H9 (cell line): ENCODE measurements at regions not wholly inside any gene's neighbourhood (a gene's known extent, or its start where the extent isn't known, plus 50 kb on each side); places are given as distances from the start of the nearest gene placed in this dataset.

Source experiments
- DNase-seq: peaks from one replicate; pipeline ENCODE4 v3.0.0-alpha.2; 2017
- H2AFZ ChIP-seq: one replicate; pipeline ENCODE4 v1.6.1; 2013; ENCODE audit warnings: mild to moderate bottlenecking, low read length, control low read depth, moderate library complexity
- H2AK5ac ChIP-seq: 2 replicates; pipeline ENCODE4 v1.6.1; 2013; ENCODE audit warnings: low read length, control low read depth, mixed read lengths; ENCODE audit not compliant: insufficient read length
- H2BK120ac ChIP-seq: one replicate; pipeline ENCODE4 v1.6.1; 2013; ENCODE audit warnings: low read depth, mild to moderate bottlenecking, low read length, control low read depth, inconsistent platforms; ENCODE audit not compliant: poor library complexity, severe bottlenecking
- H2BK12ac ChIP-seq: 2 replicates; pipeline ENCODE4 v1.6.1; 2013; ENCODE audit warnings: low read length, control low read depth, mixed read lengths, low read depth; ENCODE audit not compliant: insufficient read length
- H2BK15ac ChIP-seq: 2 replicates; pipeline ENCODE4 v1.6.1; 2013; ENCODE audit warnings: low read depth, low read length, control low read depth
- H2BK20ac ChIP-seq: one replicate; pipeline ENCODE4 v1.6.1; 2013; ENCODE audit warnings: low read depth, mild to moderate bottlenecking, low read length, control low read depth, inconsistent platforms; ENCODE audit not compliant: poor library complexity, severe bottlenecking
- H2BK5ac ChIP-seq: 2 replicates; pipeline ENCODE4 v1.6.1; 2013; ENCODE audit warnings: low read length, control low read depth, mixed read lengths; ENCODE audit not compliant: insufficient read length
- H3K14ac ChIP-seq: 2 replicates; pipeline ENCODE4 v1.6.1; 2013; ENCODE audit warnings: low read length, control low read depth; ENCODE audit not compliant: insufficient read depth
- H3K18ac ChIP-seq: 2 replicates; pipeline ENCODE4 v1.6.1; 2013; ENCODE audit warnings: low read depth, mild to moderate bottlenecking, mixed read lengths, low read length, control low read depth; ENCODE audit not compliant: insufficient read length
- H3K23ac ChIP-seq: 2 replicates; pipeline ENCODE4 v1.6.1; 2013; ENCODE audit warnings: low read length, control low read depth, mixed read lengths, low read depth; ENCODE audit not compliant: insufficient read length
- H3K23me2 ChIP-seq: 2 replicates; pipeline ENCODE4 v1.6.1; 2013; ENCODE audit warnings: low read depth, mild to moderate bottlenecking, mixed read lengths, low read length, control low read depth; ENCODE audit not compliant: insufficient read length, poor library complexity, severe bottlenecking
- H3K27ac ChIP-seq: 2 replicates; pipeline ENCODE4 v1.5.1; 2013; ENCODE audit warnings: low read length, control low read depth, mixed read lengths, low read depth; ENCODE audit not compliant: insufficient read length
- H3K27me3 ChIP-seq: 2 replicates; pipeline ENCODE4 v1.6.1; 2013; ENCODE audit warnings: low read length, control low read depth, inconsistent platforms; ENCODE audit not compliant: insufficient read depth
- H3K4ac ChIP-seq: 2 replicates; pipeline ENCODE4 v1.6.1; 2013; ENCODE audit warnings: low read depth, mild to moderate bottlenecking, control low read depth, inconsistent platforms, low read length, moderate library complexity
- H3K4me1 ChIP-seq: 2 replicates; pipeline ENCODE4 v1.6.1; 2013; ENCODE audit warnings: low read length, control low read depth, inconsistent platforms; ENCODE audit not compliant: insufficient read depth
- H3K4me2 ChIP-seq: 2 replicates; pipeline ENCODE4 v1.6.1; 2013; ENCODE audit warnings: low read length, control low read depth, mixed read lengths; ENCODE audit not compliant: insufficient read length, insufficient read depth
- H3K56ac ChIP-seq: 2 replicates; pipeline ENCODE4 v1.6.1; 2013; ENCODE audit warnings: low read depth, mild to moderate bottlenecking, mixed read lengths, low read length, control low read depth; ENCODE audit not compliant: insufficient read length
- H3K79me1 ChIP-seq: 2 replicates; pipeline ENCODE4 v1.6.1; 2013; ENCODE audit warnings: low read depth, mild to moderate bottlenecking, moderate library complexity, low read length, control low read depth, inconsistent platforms; ENCODE audit not compliant: insufficient read depth, poor library complexity, severe bottlenecking
- H3K79me2 ChIP-seq: 2 replicates; pipeline ENCODE4 v1.6.1; 2013; ENCODE audit warnings: low read length, control low read depth, inconsistent platforms; ENCODE audit not compliant: insufficient read depth
- H3K9ac ChIP-seq: 2 replicates; pipeline ENCODE4 v1.6.1; 2013; ENCODE audit warnings: low read length, control low read depth, mixed read lengths; ENCODE audit not compliant: insufficient read length; ENCODE audit errors: extremely low read depth
- H3K9me3 ChIP-seq: one replicate; pipeline ENCODE4 v1.6.1; 2013; ENCODE audit warnings: low read depth, low read length, inconsistent platforms; ENCODE audit not compliant: control insufficient read depth
- H3T11ph ChIP-seq: one replicate; pipeline ENCODE4 v1.6.1; 2013; ENCODE audit warnings: mild to moderate bottlenecking, low read length, control low read depth, inconsistent platforms
- H4K20me1 ChIP-seq: one replicate; pipeline ENCODE4 v1.6.1; 2013; ENCODE audit not compliant: control insufficient read depth, insufficient read length, insufficient read depth
- H4K5ac ChIP-seq: 2 replicates; pipeline ENCODE4 v1.6.1; 2013; ENCODE audit warnings: low read depth, mild to moderate bottlenecking, mixed read lengths, low read length, control low read depth; ENCODE audit not compliant: insufficient read length
- H4K8ac ChIP-seq: replicated peaks from 2 replicates; pipeline ENCODE4 v1.6.1; 2013; ENCODE audit warnings: low read length, control low read depth, mixed read lengths, low read depth; ENCODE audit not compliant: insufficient read length
- H4K91ac ChIP-seq: 2 replicates; pipeline ENCODE4 v1.6.1; 2013; ENCODE audit warnings: low read depth, mild to moderate bottlenecking, moderate library complexity, mixed read lengths, low read length, control low read depth; ENCODE audit not compliant: insufficient read length
- H3K27ac Mint-ChIP-seq, 3 experiments: 2 replicates in 2 of 3; 3 replicates in 1 of 3; pipeline ENCODE4 v1.8.0; 2020 to 2021; ENCODE audit warnings: mixed read lengths in 3 of 3, mild to moderate bottlenecking in 1 of 3, moderate library complexity in 1 of 3
- H3K27me3 Mint-ChIP-seq: 2 replicates; pipeline ENCODE4 v1.8.0; 2021; ENCODE audit warnings: low read depth, mild to moderate bottlenecking, moderate library complexity, mixed read lengths
- H3K36me3 Mint-ChIP-seq, 3 experiments: 2 replicates in 2 of 3; 3 replicates in 1 of 3; pipeline ENCODE4 v1.8.0; 2020 to 2021; ENCODE audit warnings: low read depth in 3 of 3, mixed read lengths in 3 of 3; ENCODE audit not compliant: insufficient read depth in 1 of 3
- H3K4me1 Mint-ChIP-seq, 2 experiments: 2 replicates each; pipeline ENCODE4 v1.8.0; 2020; ENCODE audit warnings: mixed read lengths in 2 of 2
- H3K4me3 Mint-ChIP-seq, 2 experiments: 2 replicates in 1 of 2; 3 replicates in 1 of 2; pipeline ENCODE4 v1.8.0; 2020 to 2021; ENCODE audit warnings: mild to moderate bottlenecking in 2 of 2, mixed read lengths in 2 of 2, moderate library complexity in 1 of 2
- H3K9me3 Mint-ChIP-seq, 2 experiments: 2 replicates in 1 of 2; 3 replicates in 1 of 2; pipeline ENCODE4 v1.8.0; 2020; ENCODE audit warnings: mild to moderate bottlenecking in 2 of 2, mixed read lengths in 2 of 2, moderate library complexity in 1 of 2
- TF ChIP-seq, protein P1 (sequence below): fragments of 200-600 bp; sonication (generic); conservative IDR thresholded peaks from 3 replicates; pipeline ENCODE4 v1.8.0; 2021; ENCODE audit warnings: antibody characterized with exemption, mild to moderate bottlenecking

DNA sequence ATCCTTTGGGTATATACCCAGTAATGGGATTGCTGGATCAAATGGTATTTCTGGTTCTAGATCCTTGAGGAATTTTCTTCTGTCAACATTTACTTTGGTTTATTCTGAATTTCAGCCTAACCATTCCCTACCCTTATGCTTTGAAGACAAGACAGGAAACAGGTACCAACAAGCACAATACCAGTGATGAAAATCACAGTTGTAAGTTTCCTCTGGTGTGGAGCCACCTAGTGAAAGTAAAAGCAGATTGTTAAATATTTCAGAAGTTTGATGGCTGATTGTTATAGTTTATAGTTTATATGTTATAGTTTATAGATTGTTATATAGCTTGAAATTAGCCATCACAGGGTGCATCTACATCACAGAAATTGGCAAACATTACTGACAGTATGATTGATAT, 104.5 kb upstream of the AGA start:
- Histone ChIP-seq H3K9me3 (no peaks in the 10 kb centered on the region), H3T11ph (no peak overlapping the region), H3K18ac (no peak overlapping the region), H3K27me3 (no peaks in the 10 kb centered on the region), H3K56ac (no peak overlapping the region), H3K27ac (no peak overlapping the region), H3K4me1 (no peaks in the 10 kb centered on the region), H2BK20ac (no peak overlapping the region), H4K91ac (no peak overlapping the region), H3K23ac (no peak overlapping the region), H3K79me1 (no peaks in the 10 kb centered on the region), H3K9ac (no peak overlapping the region), H2AK5ac (no peak overlapping the region), H2BK12ac (no peak overlapping the region), H2BK5ac (no peak overlapping the region), H4K8ac (no peak overlapping the region), H4K20me1 (no peaks in the 10 kb centered on the region), H2BK120ac (no peak overlapping the region), H2BK15ac (no peak overlapping the region), H3K14ac (no peak overlapping the region), H3K4ac (no peak overlapping the region), H4K5ac (no peak overlapping the region), H3K79me2 (no peaks in the 10 kb centered on the region), H2AFZ (no peak overlapping the region), H3K23me2 (no peaks in the 10 kb centered on the region), H3K4me2 (no peak overlapping the region)
- Mint-ChIP-seq H3K27me3 (no peaks in the 10 kb centered on the region), H3K4me1 (no peaks in the 10 kb centered on the region), H3K9me3 (peaks cover 0 to 6% of the 10 kb centered on the region in 2 experiments; a peak in 2 of 5 replicates), H3K36me3 (peaks cover 0 to 5% (median 0%) of the 10 kb centered on the region in 3 experiments; a peak in 1 of 7 replicates), H3K27ac (no peak overlapping the region), H3K4me3 (no peak overlapping the region)
- TF ChIP-seq, protein P1, sequence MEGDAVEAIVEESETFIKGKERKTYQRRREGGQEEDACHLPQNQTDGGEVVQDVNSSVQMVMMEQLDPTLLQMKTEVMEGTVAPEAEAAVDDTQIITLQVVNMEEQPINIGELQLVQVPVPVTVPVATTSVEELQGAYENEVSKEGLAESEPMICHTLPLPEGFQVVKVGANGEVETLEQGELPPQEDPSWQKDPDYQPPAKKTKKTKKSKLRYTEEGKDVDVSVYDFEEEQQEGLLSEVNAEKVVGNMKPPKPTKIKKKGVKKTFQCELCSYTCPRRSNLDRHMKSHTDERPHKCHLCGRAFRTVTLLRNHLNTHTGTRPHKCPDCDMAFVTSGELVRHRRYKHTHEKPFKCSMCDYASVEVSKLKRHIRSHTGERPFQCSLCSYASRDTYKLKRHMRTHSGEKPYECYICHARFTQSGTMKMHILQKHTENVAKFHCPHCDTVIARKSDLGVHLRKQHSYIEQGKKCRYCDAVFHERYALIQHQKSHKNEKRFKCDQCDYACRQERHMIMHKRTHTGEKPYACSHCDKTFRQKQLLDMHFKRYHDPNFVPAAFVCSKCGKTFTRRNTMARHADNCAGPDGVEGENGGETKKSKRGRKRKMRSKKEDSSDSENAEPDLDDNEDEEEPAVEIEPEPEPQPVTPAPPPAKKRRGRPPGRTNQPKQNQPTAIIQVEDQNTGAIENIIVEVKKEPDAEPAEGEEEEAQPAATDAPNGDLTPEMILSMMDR: no peak
- no peak for DNase-seq
